ENCODE measurements at regions not wholly inside any gene's neighbourhood (a gene's known extent, or its start where the extent isn't known, plus 50 kb on each side); places are given as distances from the start of the nearest gene placed in this dataset.
A peak's percentile ranks its signal among the peaks of the same experiment; 100 is the strongest.
"Not testable (repeated sequence)": the region's sequence is repeated elsewhere in the genome, so short reads cannot be mapped to it uniquely, and the experiment has no call there.

- peak in 1 of 2 experiments; percentile 9 for DNase-seq
These were observed 50.6 kb upstream of the EHBP1 start for GRCh38 chr2:62654876-62655359.

- DNase-seq: no peak
These were observed 51.1 kb upstream of the EHBP1 start for GRCh38 chr2:62654423-62654791.

GRCh38 chr2:62653582-62654422, 51.7 kb upstream of the EHBP1 start:
- no peak for DNase-seq

GRCh38 chr2:62649087-62649486, 56.4 kb upstream of the EHBP1 start:
- DNase-seq: not testable (repeated sequence)

GRCh38 chr2:62643100-62643471, 62.4 kb upstream of the EHBP1 start:
- DNase-seq: no peak

GRCh38 chr2:62642429-62643099, 62.9 kb upstream of the EHBP1 start:
- no peak for DNase-seq

- no peak for DNase-seq
These were observed 63.6 kb upstream of the EHBP1 start for GRCh38 chr2:62641936-62642335.

- no peak for DNase-seq
These were observed 64.1 kb upstream of the EHBP1 start for GRCh38 chr2:62641410-62641843.

GRCh38 chr2:62631160-62632085, 74.1 kb upstream of the EHBP1 start:
- no peak for DNase-seq

- DNase-seq: not testable (repeated sequence)
These were observed 75.3 kb upstream of the EHBP1 start for GRCh38 chr2:62630206-62630605.

GRCh38 chr2:62629310-62629709, 76.2 kb upstream of the EHBP1 start:
- not testable (repeated sequence) for DNase-seq

- no peak for DNase-seq
These were observed 77.8 kb upstream of the EHBP1 start for GRCh38 chr2:62627667-62628066.

- no peak for DNase-seq
These were observed 80.7 kb upstream of the EHBP1 start for GRCh38 chr2:62624855-62625254.

GRCh38 chr2:62616486-62616885, 89.0 kb upstream of the EHBP1 start:
- DNase-seq: not testable (repeated sequence)

GRCh38 chr2:62611854-62612253, 93.7 kb upstream of the EHBP1 start:
- DNase-seq: no peak

- DNase-seq: not testable (repeated sequence)
These were observed 99.5 kb upstream of the TMEM17 start for GRCh38 chr2:62605471-62605870.

GRCh38 chr2:62604336-62604735, 98.3 kb upstream of the TMEM17 start:
- DNase-seq: no peak

- DNase-seq: no peak
These were observed 97.2 kb upstream of the TMEM17 start for GRCh38 chr2:62603154-62603712.

- not testable (repeated sequence) for DNase-seq
These were observed 93.8 kb upstream of the TMEM17 start for GRCh38 chr2:62599674-62600410.

- no peak for DNase-seq
These were observed 91.3 kb upstream of the TMEM17 start for GRCh38 chr2:62597323-62597722.

GRCh38 chr2:62596061-62596921, 90.3 kb upstream of the TMEM17 start:
- no peak for DNase-seq

Measured in Kasumi-1 (cell line).